Keratinocyte (primary cell): ENCODE measurements at regions not wholly inside any gene's neighbourhood (a gene's known extent, or its start where the extent isn't known, plus 50 kb on each side); places are given as distances from the start of the nearest gene placed in this dataset.

ENCODE experiments used
- CTCF ChIP-seq, 3 experiments: IDR thresholded peaks in 1 of 3; conservative IDR thresholded peaks in 1 of 3; optimal IDR thresholded peaks in 1 of 3; 2 replicates in 2 of 3; 3 replicates in 1 of 3; pipeline versions ENCODE3 to v1.5.1; 2011; ENCODE audit warnings: low read length in 3 of 3, mild to moderate bottlenecking in 3 of 3, moderate library complexity in 2 of 3, control low read depth in 1 of 3, inconsistent platforms in 1 of 3; ENCODE audit not compliant: insufficient read depth in 2 of 3; ENCODE audit errors: extremely low read depth in 1 of 3
- EZH2 ChIP-seq: IDR thresholded peaks from one replicate; pipeline ENCODE4 v1.6.1; 2012; ENCODE audit warnings: inconsistent platforms, mild to moderate bottlenecking, low read length, moderate library complexity

DNA sequence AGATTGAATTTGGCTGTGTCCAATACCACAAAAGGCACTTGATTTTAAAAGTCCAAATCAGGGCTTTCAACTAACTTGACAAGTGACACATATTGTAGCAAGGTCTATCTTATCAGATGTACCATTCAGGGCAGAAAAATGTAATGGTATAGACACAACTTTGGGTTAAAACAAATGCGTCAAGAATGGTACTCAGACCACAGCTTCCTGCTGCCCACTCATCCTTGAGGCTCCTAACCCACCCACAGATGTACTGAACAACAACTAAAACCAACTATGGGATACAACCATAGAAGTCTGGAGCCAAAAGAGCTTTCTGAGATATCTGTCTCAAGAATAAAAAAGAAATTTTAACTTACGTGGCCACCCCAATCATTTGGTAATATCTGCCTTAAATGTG, 105.2 kb downstream of the RBM43 start:
- TF ChIP-seq CTCF (optimal IDR thresholded peaks at IDR 0.05 in 1 of 3, IDR thresholded peaks at IDR 0.05 in 1 of 3, conservative IDR thresholded peaks at IDR 0.05 in 1 of 3; ENCODE audit: extremely low read depth in 1 of 3, insufficient read depth in 2 of 3, low read length in 3 of 3) (no peak), EZH2 (no peak)
